A549 (cell line): ENCODE measurements at regions not wholly inside any gene's neighbourhood (a gene's known extent, or its start where the extent isn't known, plus 50 kb on each side); places are given as distances from the start of the nearest gene placed in this dataset.

Source experiments
- ATAC-seq, 2 experiments: fragments of 200-7000 bp in 1 of 2; fragments of >200 bp in 1 of 2; cut with Nextera tagmentation in 1 of 2; cut with Tn5 transposase in 1 of 2; 3 replicates each; pipeline versions ENCODE4 v1.8.0 to v1.9.1; 2018 to 2020; ENCODE audit warnings: mild to moderate bottlenecking in 1 of 2, moderate library complexity in 1 of 2
- CTCF ChIA-PET: fragments of 300-600 bp; sonication (Branson Sonifier 250); formaldehyde crosslinking; extraction: SDS; loops from one replicate; lab custom pipeline; 2021; ENCODE audit warnings: antibody characterized with exemption, inconsistent platforms; lab: Yijun Ruan, JAX
- POLR2A ChIA-PET: fragments of 350-600 bp; formaldehyde crosslinking; extraction: SDS; loops from one replicate; lab custom pipeline; 2021; ENCODE audit warnings: antibody characterized with exemption, inconsistent platforms; lab: Yijun Ruan, JAX
- DNase-seq, 2 experiments: peaks; one replicate each; pipeline versions ENCODE4 v3.0.0 to v3.0.0-alpha.2; 2011 to 2016; ENCODE audit warnings: low read depth in 1 of 2, low spot score in 1 of 2
- FAIRE-seq: peaks from 2 replicates; lab custom pipeline; 2011; peaks lifted over from hg19 to GRCh38; lab: Jason Lieb, UNC
- H3K27ac ChIP-seq, 2 experiments: fragments of >200 bp; sonication (Bioruptor Twin); formaldehyde crosslinking; 3 replicates each; pipeline ENCODE4 v1.5.1; 2016 to 2017
- H3K4me1 ChIP-seq: fragments of >200 bp; sonication (Bioruptor Twin); formaldehyde crosslinking; 3 replicates; pipeline ENCODE4 v1.6.1; 2016
- H3K4me2 ChIP-seq: fragments of >200 bp; sonication (Bioruptor Twin); formaldehyde crosslinking; 3 replicates; pipeline ENCODE4 v1.6.1; 2016
- H3K4me3 ChIP-seq: fragments of >200 bp; sonication (Bioruptor Twin); formaldehyde crosslinking; 3 replicates; pipeline ENCODE4 v1.5.1; 2016
- H3K9me3 ChIP-seq: fragments of >200 bp; sonication (Bioruptor Twin); formaldehyde crosslinking; 3 replicates; pipeline ENCODE4 v1.6.1; 2016
- ATOH8 ChIP-seq: fragments of 250-450 bp; sonication (Bioruptor Pico); IDR thresholded peaks from 2 replicates; pipeline ENCODE4 v1.5.0; 2020; ENCODE audit warnings: low read depth, mild to moderate bottlenecking, moderate library complexity
- CHD4 ChIP-seq: fragments of 200-600 bp; sonication (generic); IDR thresholded peaks from 2 replicates; pipeline ENCODE4 v1.6.1; 2016; ENCODE audit warnings: antibody characterized with exemption, mild to moderate bottlenecking, borderline replicate concordance
- E2F6 ChIP-seq: IDR thresholded peaks from 2 replicates; pipeline ENCODE4 v1.6.1; 2012; ENCODE audit warnings: low read depth, borderline replicate concordance
- EHF ChIP-seq: fragments of 250-450 bp; sonication (Bioruptor Pico); IDR thresholded peaks from 2 replicates; pipeline ENCODE4 v1.5.0; 2020; ENCODE audit warnings: mild to moderate bottlenecking
- ELK1 ChIP-seq: fragments of 150-350 bp; IDR thresholded peaks from 2 replicates; pipeline ENCODE4 v1.6.1; 2014; ENCODE audit warnings: low read depth, mild to moderate bottlenecking, low read length
- FOSB ChIP-seq: fragments of 250-450 bp; sonication (Bioruptor Pico); IDR thresholded peaks from 2 replicates; pipeline ENCODE4 v1.5.0; 2020; ENCODE audit warnings: mild to moderate bottlenecking, moderate library complexity
- GATA3 ChIP-seq: IDR thresholded peaks from 2 replicates; pipeline ENCODE4 v1.6.1; 2012; ENCODE audit warnings: borderline replicate concordance
- HDAC2 ChIP-seq: fragments of 200-600 bp; sonication (generic); IDR thresholded peaks from 2 replicates; pipeline ENCODE4 v1.6.1; 2016
- HES2 ChIP-seq: fragments of >200 bp; sonication (Bioruptor Twin); formaldehyde crosslinking; IDR thresholded peaks from 2 replicates; pipeline ENCODE4 v1.6.1; 2016
- KDM5A ChIP-seq: fragments of 200-600 bp; sonication (generic); IDR thresholded peaks from 2 replicates; pipeline ENCODE4 v1.6.1; 2016; ENCODE audit warnings: antibody characterized with exemption, mild to moderate bottlenecking
- PBX3 ChIP-seq: IDR thresholded peaks from 2 replicates; pipeline ENCODE4 v1.6.1; 2012
- PHF8 ChIP-seq: fragments of 200-600 bp; sonication (generic); IDR thresholded peaks from 2 replicates; pipeline ENCODE4 v1.6.1; 2016; ENCODE audit warnings: low read depth, mild to moderate bottlenecking, antibody characterized with exemption, moderate library complexity, borderline replicate concordance
- POLR2A ChIP-seq: IDR thresholded peaks from 2 replicates; pipeline ENCODE4 v1.6.1; 2012; ENCODE audit warnings: mild to moderate bottlenecking, low read length
- POLR2AphosphoS2 ChIP-seq: conservative IDR thresholded peaks from 2 replicates; pipeline ENCODE4 v1.6.1; 2012; ENCODE audit warnings: low read length, improper control_type of control experiment, inconsistent platforms
- RAD21 ChIP-seq, 2 experiments: fragments of >200 bp in 1 of 2; sonication (Bioruptor Twin) in 1 of 2; formaldehyde crosslinking in 1 of 2; IDR thresholded peaks in 1 of 2; conservative IDR thresholded peaks in 1 of 2; 2 replicates in 1 of 2; 3 replicates in 1 of 2; pipeline ENCODE4 v1.6.1; 2012 to 2018; ENCODE audit warnings: inconsistent platforms in 1 of 2
- RCOR1 ChIP-seq: fragments of 150-350 bp; IDR thresholded peaks from 2 replicates; pipeline ENCODE4 v1.6.1; 2014; ENCODE audit warnings: antibody characterized with exemption, low read length, low read depth
- RNF2 ChIP-seq: fragments of 200-600 bp; sonication (generic); IDR thresholded peaks from 2 replicates; pipeline ENCODE4 v1.6.1; 2016; ENCODE audit warnings: low read depth, mild to moderate bottlenecking, antibody characterized with exemption, moderate library complexity, borderline replicate concordance
- TFCP2L1 ChIP-seq: fragments of 250-450 bp; sonication (Bioruptor Pico); IDR thresholded peaks from 2 replicates; pipeline ENCODE4 v1.5.0; 2021; ENCODE audit warnings: mild to moderate bottlenecking
- ZFP36 ChIP-seq: fragments of 450-650 bp; IDR thresholded peaks from 2 replicates; pipeline ENCODE4 v1.6.1; 2014; ENCODE audit warnings: borderline replicate concordance; ENCODE audit not compliant: partially characterized antibody
- WGBS: methylation state at CpG from one replicate; pipeline ENCODE4 v1.1.6; 2017; ENCODE audit errors: missing lambda C conversion rate; 5-methylcytosine and 5-hydroxymethylcytosine counted together
- TF ChIP-seq, protein P1 (sequence below): fragments of >200 bp; sonication (Bioruptor Twin); formaldehyde crosslinking; IDR thresholded peaks from 3 replicates; pipeline ENCODE4 v1.5.1; 2016

GRCh38 chr1:112260699-112261098 lies 135.3 kb upstream of the CTTNBP2NL start:
- POLR2A ChIA-PET, result no interaction called here
- DNase-seq, result no peak
- no peak for TF ChIP-seq E2F6
- TF ChIP-seq CHD4, result no peak
- TF ChIP-seq GATA3, result no peak
- no peak for TF ChIP-seq ZFP36
- TF ChIP-seq ATOH8 (CRISPR knock-in tag), result no peak
- TF ChIP-seq EHF (CRISPR knock-in tag), result no peak
- TF ChIP-seq FOSB, result no peak
- TF ChIP-seq RNF2, result no peak
- TF ChIP-seq POLR2A, result no peak
- TF ChIP-seq, protein P1, sequence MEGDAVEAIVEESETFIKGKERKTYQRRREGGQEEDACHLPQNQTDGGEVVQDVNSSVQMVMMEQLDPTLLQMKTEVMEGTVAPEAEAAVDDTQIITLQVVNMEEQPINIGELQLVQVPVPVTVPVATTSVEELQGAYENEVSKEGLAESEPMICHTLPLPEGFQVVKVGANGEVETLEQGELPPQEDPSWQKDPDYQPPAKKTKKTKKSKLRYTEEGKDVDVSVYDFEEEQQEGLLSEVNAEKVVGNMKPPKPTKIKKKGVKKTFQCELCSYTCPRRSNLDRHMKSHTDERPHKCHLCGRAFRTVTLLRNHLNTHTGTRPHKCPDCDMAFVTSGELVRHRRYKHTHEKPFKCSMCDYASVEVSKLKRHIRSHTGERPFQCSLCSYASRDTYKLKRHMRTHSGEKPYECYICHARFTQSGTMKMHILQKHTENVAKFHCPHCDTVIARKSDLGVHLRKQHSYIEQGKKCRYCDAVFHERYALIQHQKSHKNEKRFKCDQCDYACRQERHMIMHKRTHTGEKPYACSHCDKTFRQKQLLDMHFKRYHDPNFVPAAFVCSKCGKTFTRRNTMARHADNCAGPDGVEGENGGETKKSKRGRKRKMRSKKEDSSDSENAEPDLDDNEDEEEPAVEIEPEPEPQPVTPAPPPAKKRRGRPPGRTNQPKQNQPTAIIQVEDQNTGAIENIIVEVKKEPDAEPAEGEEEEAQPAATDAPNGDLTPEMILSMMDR, result no peak
- TF ChIP-seq KDM5A, result no peak
- Histone ChIP-seq H3K27ac (no peak overlapping the region), H3K4me2 (no peak overlapping the region), H3K9me3 (no peaks in the 10 kb centered on the region), H3K4me3 (no peak overlapping the region), H3K4me1 (no peaks in the 10 kb centered on the region)
- no peak for ATAC-seq
- no peak for FAIRE-seq
- 58% methylated on average over 1 of the region's 1 CpG for WGBS
- CTCF ChIA-PET, result no interaction called here

DNA sequence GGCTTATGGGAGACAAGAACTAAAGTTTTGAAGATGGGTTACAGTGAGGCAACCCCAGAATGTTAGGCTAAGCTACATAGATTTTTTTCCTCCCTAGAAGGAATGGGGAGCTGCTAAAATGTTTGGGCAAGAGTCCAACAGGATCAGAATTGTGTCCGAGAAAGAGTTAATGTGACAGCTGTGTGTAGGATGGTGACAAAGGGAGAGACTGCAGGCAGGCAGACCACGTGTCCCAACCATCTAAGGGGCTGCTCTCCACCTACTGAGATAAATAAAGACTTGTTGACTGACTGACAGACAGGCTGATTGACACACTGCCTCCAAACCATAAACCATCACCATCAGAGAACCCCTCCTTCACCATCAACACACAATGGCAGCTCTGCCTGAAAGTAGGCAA lies 133.7 kb upstream of the CTTNBP2NL start:
- no peak overlapping the region for H3K27ac ChIP-seq
- no peak for ATAC-seq
- no peak overlapping the region for H3K4me2 ChIP-seq
- H3K4me3 ChIP-seq, result no peak overlapping the region
- no peak for TF ChIP-seq KDM5A
- no peak for TF ChIP-seq POLR2AphosphoS2
- no peak for TF ChIP-seq PBX3
- TF ChIP-seq RCOR1, result no peak
- TF ChIP-seq HDAC2, result no peak
- no peak for TF ChIP-seq PHF8
- TF ChIP-seq GATA3, result no peak
- no peak for TF ChIP-seq RAD21 (conservative IDR thresholded peaks at IDR 0.05 in 1 of 2, IDR thresholded peaks at IDR 0.05 in 1 of 2)
- no peak for TF ChIP-seq ELK1
- no peak for TF ChIP-seq HES2
- no peak for TF ChIP-seq TFCP2L1
- no peaks in the 10 kb centered on the region for H3K4me1 ChIP-seq
- no peak for DNase-seq
- POLR2A ChIA-PET, result no interaction called here
- WGBS, result 50% methylated on average over 2 of the region's 2 CpGs
- CTCF ChIA-PET, result no interaction called here
- no peaks in the 10 kb centered on the region for H3K9me3 ChIP-seq
- no peak for FAIRE-seq
